NCI-H1092 (cell line): ENCODE measurements at regions not wholly inside any gene's neighbourhood (a gene's known extent, or its start where the extent isn't known, plus 50 kb on each side); places are given as distances from the start of the nearest gene placed in this dataset.

Experiments used
- DNase-seq: peaks from one replicate; lab custom pipeline; 2025; lab: John Stamatoyannopoulos, UW

- no peak for DNase-seq
Observed at GRCh38 chr10:78759456-78760120, 309.2 kb upstream of the ZMIZ1 start.

- DNase-seq: no peak
Observed at GRCh38 chr10:78760463-78761310, 308.1 kb upstream of the ZMIZ1 start.

GRCh38 chr10:78761311-78761781 lies 307.4 kb upstream of the ZMIZ1 start:
- no peak for DNase-seq

GRCh38 chr10:78762086-78762630 lies 306.6 kb upstream of the ZMIZ1 start:
- DNase-seq: no peak

- DNase-seq: no peak
Observed at GRCh38 chr10:78763234-78763633, 305.5 kb upstream of the ZMIZ1 start.

- DNase-seq: no peak
Observed at GRCh38 chr10:78763651-78764395, 304.9 kb upstream of the ZMIZ1 start.

- no peak for DNase-seq
Observed at GRCh38 chr10:78764436-78764835, 304.3 kb upstream of the ZMIZ1 start.

GRCh38 chr10:78764846-78765430 lies 303.8 kb upstream of the ZMIZ1 start:
- DNase-seq: no peak

- no peak for DNase-seq
Observed at GRCh38 chr10:78765726-78766335, 302.9 kb upstream of the ZMIZ1 start.

GRCh38 chr10:78766603-78767002 lies 302.2 kb upstream of the ZMIZ1 start:
- no peak for DNase-seq

GRCh38 chr10:78768041-78768835 lies 300.5 kb upstream of the ZMIZ1 start:
- no peak for DNase-seq

- no peak for DNase-seq
Observed at GRCh38 chr10:78768876-78769275, 299.9 kb upstream of the ZMIZ1 start.

GRCh38 chr10:78769526-78769925 lies 299.2 kb upstream of the ZMIZ1 start:
- DNase-seq: no peak

- DNase-seq: no peak
Observed at GRCh38 chr10:78770167-78771090, 298.3 kb upstream of the ZMIZ1 start.

- DNase-seq: no peak
Observed at GRCh38 chr10:78771260-78771659, 297.5 kb upstream of the ZMIZ1 start.

GRCh38 chr10:78771808-78772455 lies 296.8 kb upstream of the ZMIZ1 start:
- no peak for DNase-seq

- DNase-seq: no peak
Observed at GRCh38 chr10:78772486-78772885, 296.3 kb upstream of the ZMIZ1 start.

GRCh38 chr10:78772986-78773530 lies 295.7 kb upstream of the ZMIZ1 start:
- no peak for DNase-seq

GRCh38 chr10:78774614-78774998 lies 294.2 kb upstream of the ZMIZ1 start:
- DNase-seq: no peak
